Femur (tissue), 1 donor: ENCODE measurements at regions not wholly inside any gene's neighbourhood (a gene's known extent, or its start where the extent isn't known, plus 50 kb on each side); places are given as distances from the start of the nearest gene placed in this dataset.
"Not testable (repeated sequence)": the region's sequence is repeated elsewhere in the genome, so short reads cannot be mapped to it uniquely, and the experiment has no call there.

Experiments used
- DNase-seq: peaks from one replicate; pipeline ENCODE4 v3.0.0-alpha.2; 2017

DNA sequence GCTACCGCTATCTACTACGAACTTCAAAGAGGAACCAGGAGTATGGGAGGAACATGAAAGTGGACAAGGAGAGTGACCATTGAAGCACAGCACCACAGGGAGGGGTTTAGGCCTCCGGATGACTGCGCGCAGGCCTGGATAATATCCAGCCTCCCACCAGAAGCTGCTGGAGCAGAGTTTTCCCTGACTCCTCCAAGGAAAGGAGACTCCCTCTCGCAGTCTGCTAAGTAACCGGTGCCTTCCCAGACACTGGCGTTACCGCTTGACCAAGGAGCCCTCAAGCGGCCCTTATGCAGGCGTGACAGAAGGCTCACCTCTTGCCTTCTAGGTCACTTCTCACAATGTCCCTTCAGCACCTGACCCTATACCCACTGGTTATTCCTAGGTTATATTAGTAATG is 64.2 kb upstream of the BTG3 start:
- DNase-seq, result not testable (repeated sequence)

- DNase-seq, result no peak
Observed at GRCh38 chr21:17674106-17674505, 61.4 kb upstream of the BTG3 start.

DNA sequence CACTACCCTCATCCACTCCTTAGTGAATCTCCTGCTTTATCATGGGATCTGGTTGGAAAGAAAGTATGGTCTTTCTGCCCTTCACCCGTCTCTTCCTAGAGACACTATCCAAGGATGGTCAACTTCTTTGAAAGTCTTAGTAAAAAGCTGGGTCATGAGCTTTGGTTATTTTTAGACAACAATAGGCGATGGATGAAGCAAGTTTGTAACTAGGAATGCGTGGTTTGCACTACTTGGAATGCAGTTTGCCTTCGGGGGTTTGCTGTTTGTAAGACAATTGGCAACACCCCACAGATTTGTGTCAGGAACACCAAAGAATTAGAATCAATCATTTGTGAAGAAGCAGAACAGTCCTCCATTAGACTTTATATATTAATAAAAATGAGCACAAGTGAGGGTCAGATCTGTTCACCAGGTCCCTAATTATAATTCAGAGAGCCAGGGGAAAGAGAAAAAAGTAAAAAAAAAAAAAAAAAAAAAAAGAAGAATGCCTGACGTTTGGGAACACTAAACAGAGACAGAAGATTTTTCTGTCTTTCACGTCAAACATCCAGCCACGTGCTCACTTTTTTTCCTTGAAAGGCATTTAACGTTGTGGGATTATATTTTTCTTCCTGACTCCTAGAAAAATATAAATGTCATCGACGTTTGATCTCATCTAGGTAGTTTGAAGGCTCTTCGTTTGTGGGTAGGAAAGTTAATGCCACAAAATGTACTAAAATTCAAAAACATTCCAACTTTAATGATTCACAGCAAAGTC is 60.7 kb upstream of the BTG3 start:
- peak; percentile 21 for DNase-seq

DNA sequence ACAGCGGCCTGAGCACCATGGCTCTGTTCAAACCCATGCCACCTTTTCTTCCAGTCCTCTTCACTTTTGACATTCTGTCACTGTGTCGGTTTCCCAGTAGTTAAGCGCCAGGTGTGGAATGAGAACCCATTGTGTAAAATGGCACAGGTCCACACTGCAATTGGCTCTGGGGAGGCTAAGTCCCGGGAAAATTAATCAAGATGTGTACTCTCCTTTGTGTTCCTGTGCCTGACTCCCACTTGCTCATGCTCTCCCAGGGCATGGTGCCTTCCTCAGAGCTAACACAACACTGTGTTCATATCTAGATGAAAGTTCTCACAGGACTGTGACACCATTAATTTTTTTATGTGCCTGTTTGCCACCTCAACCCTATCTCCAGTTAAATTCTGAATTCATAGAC is 59.0 kb upstream of the BTG3 start:
- no peak for DNase-seq

- DNase-seq, result no peak
Observed at GRCh38 chr21:17668479-17669140, 55.9 kb upstream of the BTG3 start.

GRCh38 chr21:17667256-17667655 is 54.6 kb upstream of the BTG3 start:
- DNase-seq, result no peak
